ENCODE measurements at regions not wholly inside any gene's neighbourhood (a gene's known extent, or its start where the extent isn't known, plus 50 kb on each side); places are given as distances from the start of the nearest gene placed in this dataset.
A peak's percentile ranks its signal among the peaks of the same experiment; 100 is the strongest.
"Not testable (repeated sequence)": the region's sequence is repeated elsewhere in the genome, so short reads cannot be mapped to it uniquely, and the experiment has no call there.

DNA sequence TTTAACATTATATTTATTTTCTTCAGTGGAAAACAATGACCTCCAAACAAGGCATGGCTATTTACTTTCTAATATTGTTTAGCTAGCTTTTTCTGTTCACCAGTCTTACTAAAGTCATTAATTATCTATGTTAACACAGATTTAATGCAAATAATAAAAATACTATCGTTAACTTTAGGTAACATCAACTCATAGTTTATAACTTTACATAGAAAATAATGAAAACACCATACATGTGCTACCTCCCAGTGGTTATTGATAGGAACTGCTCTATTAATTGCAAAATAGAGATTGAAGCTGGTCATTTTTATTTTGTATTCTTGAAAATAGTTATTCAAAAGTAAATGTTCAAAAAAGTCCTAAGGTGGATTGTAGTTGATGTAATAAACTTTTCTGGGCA lies 78.3 kb upstream of the HCN1 start:
- H3K36me3 Mint-ChIP-seq (ENCODE audit: low read depth) = no peaks in the 10 kb centered on the region
- H3K27ac Mint-ChIP-seq (ENCODE audit: unreplicated experiment) = no peak overlapping the region
- TF ChIP-seq, protein P1, sequence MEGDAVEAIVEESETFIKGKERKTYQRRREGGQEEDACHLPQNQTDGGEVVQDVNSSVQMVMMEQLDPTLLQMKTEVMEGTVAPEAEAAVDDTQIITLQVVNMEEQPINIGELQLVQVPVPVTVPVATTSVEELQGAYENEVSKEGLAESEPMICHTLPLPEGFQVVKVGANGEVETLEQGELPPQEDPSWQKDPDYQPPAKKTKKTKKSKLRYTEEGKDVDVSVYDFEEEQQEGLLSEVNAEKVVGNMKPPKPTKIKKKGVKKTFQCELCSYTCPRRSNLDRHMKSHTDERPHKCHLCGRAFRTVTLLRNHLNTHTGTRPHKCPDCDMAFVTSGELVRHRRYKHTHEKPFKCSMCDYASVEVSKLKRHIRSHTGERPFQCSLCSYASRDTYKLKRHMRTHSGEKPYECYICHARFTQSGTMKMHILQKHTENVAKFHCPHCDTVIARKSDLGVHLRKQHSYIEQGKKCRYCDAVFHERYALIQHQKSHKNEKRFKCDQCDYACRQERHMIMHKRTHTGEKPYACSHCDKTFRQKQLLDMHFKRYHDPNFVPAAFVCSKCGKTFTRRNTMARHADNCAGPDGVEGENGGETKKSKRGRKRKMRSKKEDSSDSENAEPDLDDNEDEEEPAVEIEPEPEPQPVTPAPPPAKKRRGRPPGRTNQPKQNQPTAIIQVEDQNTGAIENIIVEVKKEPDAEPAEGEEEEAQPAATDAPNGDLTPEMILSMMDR (conservative IDR thresholded peaks at IDR 0.05) = peak; percentile 68
- no peaks in the 10 kb centered on the region for H3K27me3 Mint-ChIP-seq (ENCODE audit: low read depth)
- H3K4me3 Mint-ChIP-seq = no peak overlapping the region
- H3K9me3 Mint-ChIP-seq = no peaks in the 10 kb centered on the region
- DNase-seq (ENCODE audit: low read depth, low spot score) = no peak
- H3K4me1 Mint-ChIP-seq = no peaks in the 10 kb centered on the region

- H3K36me3 Mint-ChIP-seq (ENCODE audit: low read depth) = no peaks in the 10 kb centered on the region
- H3K9me3 Mint-ChIP-seq = no peaks in the 10 kb centered on the region
- no peak overlapping the region for H3K4me3 Mint-ChIP-seq
- no peaks in the 10 kb centered on the region for H3K4me1 Mint-ChIP-seq
- H3K27me3 Mint-ChIP-seq (ENCODE audit: low read depth) = no peaks in the 10 kb centered on the region
- TF ChIP-seq, protein P1 (conservative IDR thresholded peaks at IDR 0.05) = no peak
- no peak overlapping the region for H3K27ac Mint-ChIP-seq (ENCODE audit: unreplicated experiment)
- DNase-seq (ENCODE audit: low read depth, low spot score) = no peak
These were observed 76.2 kb upstream of the HCN1 start for GRCh38 chr5:45772402-45772801.

- TF ChIP-seq, protein P1 (conservative IDR thresholded peaks at IDR 0.05) = no peak
- Mint-ChIP-seq H3K36me3 (ENCODE audit: low read depth) (no peaks in the 10 kb centered on the region), H3K27ac (ENCODE audit: unreplicated experiment) (no peak overlapping the region), H3K27me3 (ENCODE audit: low read depth) (no peaks in the 10 kb centered on the region), H3K4me1 (no peaks in the 10 kb centered on the region), H3K9me3 (no peaks in the 10 kb centered on the region), H3K4me3 (no peak overlapping the region)
- no peak for DNase-seq (ENCODE audit: low read depth, low spot score)
These were observed 69.4 kb upstream of the HCN1 start for GRCh38 chr5:45765561-45765960.

DNA sequence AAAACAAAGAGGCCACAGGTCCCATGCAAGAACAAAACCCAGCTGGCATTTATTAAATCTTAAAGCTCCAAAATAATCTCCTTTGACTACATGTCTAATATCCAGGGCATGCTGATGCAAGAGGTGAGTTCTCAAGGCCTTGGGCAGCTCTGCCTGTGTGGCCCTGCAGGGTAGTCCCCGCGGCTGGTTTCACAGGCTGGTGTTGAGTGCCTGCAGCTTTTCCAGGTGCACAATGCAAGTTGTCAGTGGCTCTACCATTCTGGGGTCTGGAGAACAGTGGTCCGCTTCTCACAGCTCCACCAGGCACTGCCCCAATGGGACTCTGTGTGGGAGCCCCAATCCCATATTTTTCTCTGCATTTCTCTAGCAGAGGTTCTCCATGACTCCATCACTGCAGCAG lies 54.4 kb upstream of the HCN1 start:
- no peaks in the 10 kb centered on the region for H3K4me1 Mint-ChIP-seq
- no peaks in the 10 kb centered on the region for H3K27me3 Mint-ChIP-seq (ENCODE audit: low read depth)
- DNase-seq (ENCODE audit: low read depth, low spot score) = no peak
- peaks cover 12% of the 10 kb centered on the region for H3K9me3 Mint-ChIP-seq
- H3K4me3 Mint-ChIP-seq = no peak overlapping the region
- TF ChIP-seq, protein P1 (conservative IDR thresholded peaks at IDR 0.05) = no peak
- H3K27ac Mint-ChIP-seq (ENCODE audit: unreplicated experiment) = no peak overlapping the region
- H3K36me3 Mint-ChIP-seq (ENCODE audit: low read depth) = peaks cover 2% of the 10 kb centered on the region

DNA sequence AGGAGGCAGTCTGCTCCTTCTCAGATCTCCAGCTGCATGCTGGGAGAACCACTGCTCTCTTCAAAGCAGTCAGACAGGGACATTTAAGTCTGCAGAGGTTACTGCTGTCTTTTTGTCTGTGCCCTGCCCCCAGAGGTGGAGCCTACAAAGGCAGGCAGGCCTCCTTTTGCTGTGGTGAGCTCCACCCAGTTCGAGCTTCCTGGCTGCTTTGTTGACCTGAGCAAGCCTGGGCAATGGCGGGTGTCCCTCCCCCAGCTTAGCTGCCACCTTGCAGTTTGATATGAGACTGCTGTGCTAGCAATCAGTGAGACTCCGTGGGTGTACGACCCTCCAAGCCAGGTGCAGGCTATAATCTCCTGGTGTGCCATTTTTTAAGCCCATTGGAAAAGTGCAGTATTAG lies 52.3 kb upstream of the HCN1 start:
- H3K36me3 Mint-ChIP-seq (ENCODE audit: low read depth); DNase-seq (ENCODE audit: low read depth, low spot score); H3K27me3 Mint-ChIP-seq (ENCODE audit: low read depth); H3K4me3 Mint-ChIP-seq; H3K27ac Mint-ChIP-seq (ENCODE audit: unreplicated experiment); H3K4me1 Mint-ChIP-seq: not testable (repeated sequence)
- peaks cover 12% of the 10 kb centered on the region for H3K9me3 Mint-ChIP-seq
